Uterus (tissue), 3 donors: ENCODE measurements at regions not wholly inside any gene's neighbourhood (a gene's known extent, or its start where the extent isn't known, plus 50 kb on each side); places are given as distances from the start of the nearest gene placed in this dataset.

Source experiments
- DNase-seq, 2 donors: peaks; one replicate each; pipeline ENCODE4 v3.0.0-alpha.2; 2019 to 2020
- H3K27ac ChIP-seq, 2 donors: fragments of 200-600 bp; sonication (generic); 1 replicate in 1 of 2; 2 replicates in 1 of 2; pipeline ENCODE4 v1.5.1; 2016 to 2018
- H3K27me3 ChIP-seq, 2 donors: fragments of 200-600 bp; sonication (generic); one replicate each; pipeline ENCODE4 v1.5.1; 2018 to 2019; ENCODE audit warnings: control low read depth in 1 of 2
- H3K36me3 ChIP-seq, 2 donors: fragments of 200-600 bp; sonication (generic); one replicate each; pipeline ENCODE4 v1.5.1; 2019; ENCODE audit warnings: control low read depth in 1 of 2
- H3K4me1 ChIP-seq, 2 donors: fragments of 200-600 bp; sonication (generic); one replicate each; pipeline ENCODE4 v1.5.1; 2018 to 2019; ENCODE audit warnings: control low read depth in 1 of 2
- H3K4me3 ChIP-seq, 2 donors: fragments of 200-600 bp; sonication (generic); 1 replicate in 1 of 2; 2 replicates in 1 of 2; pipeline ENCODE4 v1.5.1; 2018 to 2019; ENCODE audit warnings: mild to moderate bottlenecking in 1 of 2
- H3K9me3 ChIP-seq, 2 donors: fragments of 200-600 bp; sonication (generic); one replicate each; pipeline ENCODE4 v1.5.1; 2019; ENCODE audit warnings: control low read depth in 1 of 2
- POLR2A ChIP-seq, 2 donors: fragments of 450-650 bp; IDR thresholded peaks; one replicate each; pipeline ENCODE4 v1.6.1; 2016; ENCODE audit warnings: antibody characterized with exemption in 2 of 2, mild to moderate bottlenecking in 1 of 2, moderate library complexity in 1 of 2
- intact Hi-C: fragments of 100-400 bp; cut with DNase I; formaldehyde crosslinking; loops from one replicate; pipeline ENCODE4 v1.15.1; 2023; ENCODE audit warnings: low total_unique reads
- TF ChIP-seq, protein P1 (sequence below), 4 experiments: fragments of 200-600 bp in 2 of 4; fragments of 450-650 bp in 2 of 4; sonication (generic) in 2 of 4; IDR thresholded peaks; one replicate each; pipeline ENCODE4 v1.5.1; 2016 to 2019; ENCODE audit warnings: antibody characterized with exemption in 4 of 4, mild to moderate bottlenecking in 2 of 4, moderate library complexity in 1 of 4
- donor health status: DM: yes; HTN: yes; CAD: no.

DNA sequence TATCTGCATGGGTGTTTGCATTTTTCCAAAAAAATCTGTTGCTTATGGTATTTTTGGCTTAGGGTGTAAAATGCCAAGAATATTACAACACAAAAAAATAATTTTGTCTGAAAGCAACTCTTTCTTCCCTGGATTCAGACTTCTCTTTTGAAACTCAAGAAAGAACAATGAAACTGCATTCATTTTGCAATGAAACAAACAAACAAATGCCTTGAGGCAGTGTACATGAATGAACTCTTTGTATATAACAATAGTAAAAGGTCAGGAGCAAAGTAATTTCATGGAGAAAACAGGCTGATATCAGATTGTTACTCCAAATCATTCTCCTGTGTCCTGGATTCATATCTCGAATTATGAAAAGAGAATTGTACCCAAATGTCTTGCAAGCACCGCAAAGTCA lies 301.6 kb upstream of the CDH20 start:
- no peaks in the 10 kb centered on the region for H3K27me3 ChIP-seq
- no peaks in the 10 kb centered on the region for H3K36me3 ChIP-seq
- H3K9me3 ChIP-seq = no peaks in the 10 kb centered on the region
- no peaks in the 10 kb centered on the region for H3K4me1 ChIP-seq
- TF ChIP-seq, protein P1, sequence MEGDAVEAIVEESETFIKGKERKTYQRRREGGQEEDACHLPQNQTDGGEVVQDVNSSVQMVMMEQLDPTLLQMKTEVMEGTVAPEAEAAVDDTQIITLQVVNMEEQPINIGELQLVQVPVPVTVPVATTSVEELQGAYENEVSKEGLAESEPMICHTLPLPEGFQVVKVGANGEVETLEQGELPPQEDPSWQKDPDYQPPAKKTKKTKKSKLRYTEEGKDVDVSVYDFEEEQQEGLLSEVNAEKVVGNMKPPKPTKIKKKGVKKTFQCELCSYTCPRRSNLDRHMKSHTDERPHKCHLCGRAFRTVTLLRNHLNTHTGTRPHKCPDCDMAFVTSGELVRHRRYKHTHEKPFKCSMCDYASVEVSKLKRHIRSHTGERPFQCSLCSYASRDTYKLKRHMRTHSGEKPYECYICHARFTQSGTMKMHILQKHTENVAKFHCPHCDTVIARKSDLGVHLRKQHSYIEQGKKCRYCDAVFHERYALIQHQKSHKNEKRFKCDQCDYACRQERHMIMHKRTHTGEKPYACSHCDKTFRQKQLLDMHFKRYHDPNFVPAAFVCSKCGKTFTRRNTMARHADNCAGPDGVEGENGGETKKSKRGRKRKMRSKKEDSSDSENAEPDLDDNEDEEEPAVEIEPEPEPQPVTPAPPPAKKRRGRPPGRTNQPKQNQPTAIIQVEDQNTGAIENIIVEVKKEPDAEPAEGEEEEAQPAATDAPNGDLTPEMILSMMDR (IDR thresholded peaks at IDR 0.05) = no peak
- TF ChIP-seq POLR2A (IDR thresholded peaks at IDR 0.05) = no peak
- no peak for DNase-seq
- no peak overlapping the region for H3K4me3 ChIP-seq
- intact Hi-C loops = no loop called here
- H3K27ac ChIP-seq = no peak overlapping the region

DNA sequence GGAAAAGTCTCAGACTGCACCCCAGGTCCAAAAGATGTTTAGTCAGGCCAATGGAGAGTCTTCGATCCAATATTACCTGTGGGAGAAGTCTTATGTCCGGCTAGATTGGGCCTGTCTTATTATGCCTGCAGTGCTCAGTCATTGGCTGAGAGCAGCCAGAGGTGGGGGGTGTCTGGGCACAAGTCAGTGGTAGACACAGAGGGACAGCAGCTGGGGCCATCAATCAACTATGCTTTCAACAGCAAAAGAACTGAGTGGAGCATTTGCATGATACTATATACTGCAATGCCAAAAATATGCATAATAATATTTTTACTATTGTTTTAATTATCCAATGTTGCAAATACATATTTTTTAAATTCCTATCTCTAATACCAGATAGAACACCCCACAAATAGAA lies 298.6 kb upstream of the CDH20 start:
- no peak overlapping the region for H3K27ac ChIP-seq
- no peaks in the 10 kb centered on the region for H3K4me1 ChIP-seq
- no peaks in the 10 kb centered on the region for H3K9me3 ChIP-seq
- TF ChIP-seq, protein P1 (IDR thresholded peaks at IDR 0.05) = no peak
- no peak for TF ChIP-seq POLR2A (IDR thresholded peaks at IDR 0.05)
- no peak overlapping the region for H3K4me3 ChIP-seq
- intact Hi-C loops = no loop called here
- H3K27me3 ChIP-seq = no peaks in the 10 kb centered on the region
- DNase-seq = no peak
- H3K36me3 ChIP-seq = no peaks in the 10 kb centered on the region

DNA sequence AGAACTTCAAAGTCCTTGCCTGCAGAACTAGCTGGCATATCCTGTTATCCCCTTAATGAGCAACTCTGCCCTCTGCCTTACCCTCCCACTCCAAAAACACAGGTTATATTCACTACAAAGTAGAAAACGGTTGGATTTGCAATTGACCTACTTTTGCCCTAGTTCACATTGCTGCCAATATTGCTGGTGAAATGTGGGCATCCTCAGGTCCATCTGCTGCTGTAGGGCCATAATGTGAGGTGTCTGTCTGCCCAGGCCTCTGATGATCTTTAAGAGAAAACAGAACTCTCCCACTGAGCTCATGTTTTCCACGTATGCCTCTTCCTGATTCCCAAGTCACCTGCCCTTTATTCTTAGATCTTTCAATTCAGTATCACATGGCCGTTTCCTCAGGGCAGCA lies 294.0 kb upstream of the CDH20 start:
- H3K27ac ChIP-seq = no peak overlapping the region

DNA sequence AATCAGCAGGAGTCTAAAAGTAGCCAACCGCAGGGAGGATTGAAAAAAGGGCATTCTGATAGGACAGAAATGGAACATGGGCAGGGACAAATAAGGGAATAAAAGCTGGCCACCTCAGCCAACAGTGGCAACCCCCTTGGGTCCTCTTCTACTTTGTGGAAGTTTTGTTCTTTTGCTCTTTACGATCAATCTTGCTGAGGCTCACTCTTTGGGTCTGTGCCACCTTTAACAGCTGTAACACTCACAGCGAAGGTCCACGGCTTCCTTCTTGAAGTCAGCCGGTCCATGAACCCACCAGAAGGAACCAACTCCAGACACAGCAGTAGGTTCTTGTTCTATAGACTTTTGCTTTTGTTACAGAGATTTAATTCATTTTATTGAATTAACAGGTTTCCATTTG lies 285.4 kb upstream of the CDH20 start:
- TF ChIP-seq, protein P1 (IDR thresholded peaks at IDR 0.05) = no peak
- TF ChIP-seq POLR2A (IDR thresholded peaks at IDR 0.05) = no peak
- Histone ChIP-seq H3K27me3 (no peaks in the 10 kb centered on the region), H3K4me3 (no peak overlapping the region), H3K27ac (no peak overlapping the region), H3K36me3 (no peaks in the 10 kb centered on the region), H3K4me1 (peaks cover 0 to 4% of the 10 kb centered on the region in 2 donors), H3K9me3 (no peaks in the 10 kb centered on the region)
- intact Hi-C loops = no loop called here
- DNase-seq = no peak

More for the DNA sequence above, 294.0 kb upstream of the CDH20 start:
- no peaks in the 10 kb centered on the region for H3K36me3 ChIP-seq
- no peaks in the 10 kb centered on the region for H3K4me1 ChIP-seq
- DNase-seq = no peak
- H3K4me3 ChIP-seq = no peak overlapping the region
- TF ChIP-seq, protein P1 (IDR thresholded peaks at IDR 0.05) = no peak
- TF ChIP-seq POLR2A (IDR thresholded peaks at IDR 0.05) = no peak
- intact Hi-C loops = no loop called here
- H3K27me3 ChIP-seq = no peaks in the 10 kb centered on the region
- H3K9me3 ChIP-seq = no peaks in the 10 kb centered on the region

DNA sequence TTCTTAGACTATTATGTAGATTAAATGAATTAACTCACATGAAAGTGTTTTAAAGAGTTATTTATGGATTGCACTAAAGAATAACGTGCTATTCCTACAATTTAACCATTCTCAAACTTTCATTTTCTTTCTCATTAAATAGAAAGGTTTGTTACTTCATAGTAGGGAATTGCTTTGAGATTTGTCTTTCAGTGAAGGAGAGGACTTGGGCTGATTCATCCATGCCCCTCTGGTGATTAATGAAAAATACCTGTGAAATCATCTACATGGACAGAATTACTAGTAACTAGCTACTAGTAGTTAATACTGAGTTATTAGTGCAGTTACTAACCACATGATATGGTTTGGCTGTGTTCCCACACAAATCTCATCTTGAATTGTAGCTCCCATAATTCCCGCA lies 275.8 kb upstream of the CDH20 start:
- Histone ChIP-seq H3K27me3 (no peaks in the 10 kb centered on the region), H3K27ac (no peak overlapping the region), H3K4me1 (no peaks in the 10 kb centered on the region), H3K36me3 (no peaks in the 10 kb centered on the region), H3K4me3 (no peak overlapping the region), H3K9me3 (no peaks in the 10 kb centered on the region)
- intact Hi-C loops = no loop called here
- TF ChIP-seq, protein P1 (IDR thresholded peaks at IDR 0.05) = no peak
- no peak for TF ChIP-seq POLR2A (IDR thresholded peaks at IDR 0.05)
- DNase-seq = no peak
